ENCODE measurements at regions not wholly inside any gene's neighbourhood (a gene's known extent, or its start where the extent isn't known, plus 50 kb on each side); places are given as distances from the start of the nearest gene placed in this dataset.

GRCh38 chr20:52305858-52306257 lies 114.3 kb upstream of the ZFP64 start:
- H3K4me1 ChIP-seq (ENCODE audit: insufficient read depth, low read length, poor library complexity, severe bottlenecking), result peaks cover 10% of the 10 kb centered on the region
- H3K4me3 ChIP-seq (ENCODE audit: low read depth, low read length, poor library complexity, severe bottlenecking), result no peak overlapping the region
- no peaks in the 10 kb centered on the region for H3K36me3 ChIP-seq (ENCODE audit: insufficient read depth, low read length, poor library complexity, severe bottlenecking)
- H3K27ac ChIP-seq (ENCODE audit: low read depth, low read length, poor library complexity, severe bottlenecking), result no peak overlapping the region
- no TSS peak for BruUV-seq (replicated peaks)
- H3K9me3 ChIP-seq (ENCODE audit: low read depth, low read length, poor library complexity, severe bottlenecking), result no peaks in the 10 kb centered on the region
- no peak for DNase-seq (ENCODE audit: low spot score)
- no peaks in the 10 kb centered on the region for H3K27me3 ChIP-seq (replicated peaks; ENCODE audit: insufficient read depth, low read depth, low read length, poor library complexity)
- intact Hi-C loops (cut with micrococcal nuclease; ENCODE audit: unreplicated experiment), result no loop called here
- TF ChIP-seq CTCF (conservative IDR thresholded peaks at IDR 0.05; ENCODE audit: low read depth, low read length), result no peak
- no peak for TF ChIP-seq EZH2 (IDR thresholded peaks at IDR 0.05; ENCODE audit: borderline replicate concordance, low read depth, low read length, poor library complexity, severe bottlenecking)
- CTCF ChIA-PET, result no interaction called here
- POLR2A ChIA-PET (ENCODE audit: low non-redundant PET), result no interaction called here

- POLR2A ChIA-PET (ENCODE audit: low non-redundant PET), result no interaction called here
- no peaks in the 10 kb centered on the region for H3K9me3 ChIP-seq (ENCODE audit: low read depth, low read length, poor library complexity, severe bottlenecking)
- peaks cover 10% of the 10 kb centered on the region for H3K4me1 ChIP-seq (ENCODE audit: insufficient read depth, low read length, poor library complexity, severe bottlenecking)
- H3K4me3 ChIP-seq (ENCODE audit: low read depth, low read length, poor library complexity, severe bottlenecking), result no peak overlapping the region
- no TSS peak for BruUV-seq (replicated peaks)
- DNase-seq (ENCODE audit: low spot score), result no peak
- no peaks in the 10 kb centered on the region for H3K27me3 ChIP-seq (replicated peaks; ENCODE audit: insufficient read depth, low read depth, low read length, poor library complexity)
- H3K36me3 ChIP-seq (ENCODE audit: insufficient read depth, low read length, poor library complexity, severe bottlenecking), result no peaks in the 10 kb centered on the region
- no peak overlapping the region for H3K27ac ChIP-seq (ENCODE audit: low read depth, low read length, poor library complexity, severe bottlenecking)
- TF ChIP-seq EZH2 (IDR thresholded peaks at IDR 0.05; ENCODE audit: borderline replicate concordance, low read depth, low read length, poor library complexity, severe bottlenecking), result no peak
- TF ChIP-seq CTCF (conservative IDR thresholded peaks at IDR 0.05; ENCODE audit: low read depth, low read length), result no peak
- CTCF ChIA-PET, result no interaction called here
- intact Hi-C loops (cut with micrococcal nuclease; ENCODE audit: unreplicated experiment), result no loop called here
Observed at GRCh38 chr20:52305024-52305645, 113.6 kb upstream of the ZFP64 start.

GRCh38 chr20:52303281-52303950 lies 111.8 kb upstream of the ZFP64 start:
- no peak for TF ChIP-seq EZH2 (IDR thresholded peaks at IDR 0.05; ENCODE audit: borderline replicate concordance, low read depth, low read length, poor library complexity, severe bottlenecking)
- TF ChIP-seq CTCF (conservative IDR thresholded peaks at IDR 0.05; ENCODE audit: low read depth, low read length), result no peak
- intact Hi-C loops (cut with micrococcal nuclease; ENCODE audit: unreplicated experiment), result no loop called here
- Histone ChIP-seq H3K9me3 (ENCODE audit: low read depth, low read length, poor library complexity, severe bottlenecking) (no peaks in the 10 kb centered on the region), H3K27ac (ENCODE audit: low read depth, low read length, poor library complexity, severe bottlenecking) (no peak overlapping the region), H3K27me3 (replicated peaks; ENCODE audit: insufficient read depth, low read depth, low read length, poor library complexity) (no peaks in the 10 kb centered on the region), H3K4me3 (ENCODE audit: low read depth, low read length, poor library complexity, severe bottlenecking) (no peak overlapping the region), H3K4me1 (ENCODE audit: insufficient read depth, low read length, poor library complexity, severe bottlenecking) (peaks cover 4% of the 10 kb centered on the region), H3K36me3 (ENCODE audit: insufficient read depth, low read length, poor library complexity, severe bottlenecking) (no peaks in the 10 kb centered on the region)
- DNase-seq (ENCODE audit: low spot score), result no peak
- BruUV-seq (replicated peaks), result no TSS peak
- ChIA-PET CTCF (no interaction called here), POLR2A (ENCODE audit: low non-redundant PET) (no interaction called here)
